BLaER1 (cell line): ENCODE measurements at regions not wholly inside any gene's neighbourhood (a gene's known extent, or its start where the extent isn't known, plus 50 kb on each side); places are given as distances from the start of the nearest gene placed in this dataset.

ENCODE experiments used
- H3K27ac ChIP-seq: shearing (Covaris generic); formaldehyde crosslinking; 2 replicates; pipeline ENCODE4 v1.8.1; 2022
- H3K27me3 ChIP-seq: shearing (Covaris generic); formaldehyde crosslinking; 2 replicates; pipeline ENCODE4 v1.8.1; 2022
- H3K36me3 ChIP-seq: shearing (Covaris generic); formaldehyde crosslinking; 2 replicates; pipeline ENCODE4 v1.8.1; 2022
- H3K4me1 ChIP-seq: shearing (Covaris generic); formaldehyde crosslinking; 2 replicates; pipeline ENCODE4 v1.8.1; 2022
- H3K4me2 ChIP-seq: shearing (Covaris generic); formaldehyde crosslinking; 2 replicates; pipeline ENCODE4 v1.8.1; 2022
- H3K4me3 ChIP-seq: shearing (Covaris generic); formaldehyde crosslinking; 2 replicates; pipeline ENCODE4 v1.8.1; 2022
- H3K9ac ChIP-seq: shearing (Covaris generic); formaldehyde crosslinking; 2 replicates; pipeline ENCODE4 v1.8.1; 2022
- H3K9me3 ChIP-seq: shearing (Covaris generic); formaldehyde crosslinking; 2 replicates; pipeline ENCODE4 v1.8.1; 2022
- H4K20me1 ChIP-seq: shearing (Covaris generic); formaldehyde crosslinking; 2 replicates; pipeline ENCODE4 v1.8.1; 2022
- Cebpa-rat ChIP-seq: shearing (Covaris generic); IDR thresholded peaks from 2 replicates; pipeline ENCODE4 v1.8.1; 2022

- Histone ChIP-seq H3K9ac (no peak overlapping the region), H3K4me3 (no peak overlapping the region), H3K4me2 (no peak overlapping the region), H4K20me1 (no peaks in the 10 kb centered on the region), H3K27me3 (no peaks in the 10 kb centered on the region), H3K36me3 (no peaks in the 10 kb centered on the region), H3K27ac (no peak overlapping the region), H3K9me3 (no peaks in the 10 kb centered on the region), H3K4me1 (peaks cover 17% of the 10 kb centered on the region)
- TF ChIP-seq Cebpa-rat: no peak
These were observed 63.7 kb upstream of the IGSF21 start for GRCh38 chr1:18043871-18044270.

GRCh38 chr1:18045203-18045602 is 62.4 kb upstream of the IGSF21 start:
- H3K9ac ChIP-seq: no peak overlapping the region
- no peaks in the 10 kb centered on the region for H3K36me3 ChIP-seq
- no peaks in the 10 kb centered on the region for H4K20me1 ChIP-seq
- H3K27ac ChIP-seq: no peak overlapping the region
- TF ChIP-seq Cebpa-rat: no peak
- H3K4me1 ChIP-seq: peaks cover 17% of the 10 kb centered on the region
- no peaks in the 10 kb centered on the region for H3K9me3 ChIP-seq
- H3K27me3 ChIP-seq: no peaks in the 10 kb centered on the region
- no peak overlapping the region for H3K4me3 ChIP-seq
- no peak overlapping the region for H3K4me2 ChIP-seq

GRCh38 chr1:18045621-18046020 is 62.0 kb upstream of the IGSF21 start:
- peaks cover 15% of the 10 kb centered on the region for H3K4me1 ChIP-seq
- H4K20me1 ChIP-seq: no peaks in the 10 kb centered on the region
- H3K27ac ChIP-seq: no peak overlapping the region
- no peak overlapping the region for H3K4me2 ChIP-seq
- H3K27me3 ChIP-seq: no peaks in the 10 kb centered on the region
- H3K9me3 ChIP-seq: no peaks in the 10 kb centered on the region
- TF ChIP-seq Cebpa-rat: no peak
- H3K36me3 ChIP-seq: no peaks in the 10 kb centered on the region
- H3K9ac ChIP-seq: no peak overlapping the region
- no peak overlapping the region for H3K4me3 ChIP-seq

- Histone ChIP-seq H3K9ac (no peak overlapping the region), H3K4me1 (no peaks in the 10 kb centered on the region), H3K9me3 (no peaks in the 10 kb centered on the region), H3K4me2 (no peak overlapping the region), H3K4me3 (no peak overlapping the region), H3K27me3 (no peaks in the 10 kb centered on the region), H3K36me3 (no peaks in the 10 kb centered on the region), H4K20me1 (no peaks in the 10 kb centered on the region), H3K27ac (no peak overlapping the region)
- no peak for TF ChIP-seq Cebpa-rat
These were observed 60.5 kb upstream of the IGSF21 start for GRCh38 chr1:18047122-18047521.

- Histone ChIP-seq H3K36me3 (no peaks in the 10 kb centered on the region), H3K4me1 (no peaks in the 10 kb centered on the region), H3K27ac (no peak overlapping the region), H4K20me1 (no peaks in the 10 kb centered on the region), H3K9ac (no peak overlapping the region), H3K4me3 (no peak overlapping the region), H3K4me2 (no peak overlapping the region), H3K9me3 (no peaks in the 10 kb centered on the region), H3K27me3 (no peaks in the 10 kb centered on the region)
- TF ChIP-seq Cebpa-rat: no peak
These were observed 58.4 kb upstream of the IGSF21 start for GRCh38 chr1:18049228-18049627.

- H3K27me3 ChIP-seq: no peaks in the 10 kb centered on the region
- no peaks in the 10 kb centered on the region for H3K36me3 ChIP-seq
- H3K9me3 ChIP-seq: no peaks in the 10 kb centered on the region
- H3K4me3 ChIP-seq: no peak overlapping the region
- no peak overlapping the region for H3K9ac ChIP-seq
- no peak overlapping the region for H3K4me2 ChIP-seq
- H3K27ac ChIP-seq: no peak overlapping the region
- no peaks in the 10 kb centered on the region for H3K4me1 ChIP-seq
- no peaks in the 10 kb centered on the region for H4K20me1 ChIP-seq
- TF ChIP-seq Cebpa-rat: no peak
These were observed 54.9 kb upstream of the IGSF21 start for GRCh38 chr1:18052671-18053070.

GRCh38 chr1:18055156-18055555 is 52.4 kb upstream of the IGSF21 start:
- H4K20me1 ChIP-seq: no peaks in the 10 kb centered on the region
- no peaks in the 10 kb centered on the region for H3K36me3 ChIP-seq
- no peaks in the 10 kb centered on the region for H3K27me3 ChIP-seq
- H3K9me3 ChIP-seq: no peaks in the 10 kb centered on the region
- no peaks in the 10 kb centered on the region for H3K4me1 ChIP-seq
- no peak overlapping the region for H3K4me2 ChIP-seq
- no peak overlapping the region for H3K9ac ChIP-seq
- TF ChIP-seq Cebpa-rat: no peak
- H3K27ac ChIP-seq: no peak overlapping the region
- no peak overlapping the region for H3K4me3 ChIP-seq

- Histone ChIP-seq H4K20me1 (no peaks in the 10 kb centered on the region), H3K9me3 (no peaks in the 10 kb centered on the region), H3K4me3 (no peak overlapping the region), H3K36me3 (no peaks in the 10 kb centered on the region), H3K9ac (no peak overlapping the region), H3K4me1 (no peaks in the 10 kb centered on the region), H3K4me2 (no peak overlapping the region), H3K27ac (no peak overlapping the region), H3K27me3 (no peaks in the 10 kb centered on the region)
- no peak for TF ChIP-seq Cebpa-rat
These were observed 51.1 kb upstream of the IGSF21 start for GRCh38 chr1:18056545-18056944.

GRCh38 chr1:18057623-18058022 is 50.0 kb upstream of the IGSF21 start:
- H3K27me3 ChIP-seq: no peaks in the 10 kb centered on the region
- no peak overlapping the region for H3K27ac ChIP-seq
- no peak overlapping the region for H3K4me3 ChIP-seq
- H3K4me1 ChIP-seq: no peaks in the 10 kb centered on the region
- H4K20me1 ChIP-seq: no peaks in the 10 kb centered on the region
- H3K36me3 ChIP-seq: no peaks in the 10 kb centered on the region
- no peak for TF ChIP-seq Cebpa-rat
- no peak overlapping the region for H3K9ac ChIP-seq
- H3K4me2 ChIP-seq: no peak overlapping the region
- no peaks in the 10 kb centered on the region for H3K9me3 ChIP-seq
